PC-9 (cell line): ENCODE measurements at regions not wholly inside any gene's neighbourhood (a gene's known extent, or its start where the extent isn't known, plus 50 kb on each side); places are given as distances from the start of the nearest gene placed in this dataset.

Experiments
- CTCF ChIP-seq: fragments of 200-600 bp; sonication (generic); conservative IDR thresholded peaks from 2 replicates; pipeline ENCODE4 v1.6.1; 2017; ENCODE audit warnings: mixed run types, antibody characterized with exemption, mild to moderate bottlenecking, moderate library complexity
- EZH2 ChIP-seq: fragments of 200-600 bp; sonication (generic); IDR thresholded peaks from 2 replicates; pipeline ENCODE4 v1.8.0; 2017; ENCODE audit warnings: antibody characterized with exemption, low read depth

DNA sequence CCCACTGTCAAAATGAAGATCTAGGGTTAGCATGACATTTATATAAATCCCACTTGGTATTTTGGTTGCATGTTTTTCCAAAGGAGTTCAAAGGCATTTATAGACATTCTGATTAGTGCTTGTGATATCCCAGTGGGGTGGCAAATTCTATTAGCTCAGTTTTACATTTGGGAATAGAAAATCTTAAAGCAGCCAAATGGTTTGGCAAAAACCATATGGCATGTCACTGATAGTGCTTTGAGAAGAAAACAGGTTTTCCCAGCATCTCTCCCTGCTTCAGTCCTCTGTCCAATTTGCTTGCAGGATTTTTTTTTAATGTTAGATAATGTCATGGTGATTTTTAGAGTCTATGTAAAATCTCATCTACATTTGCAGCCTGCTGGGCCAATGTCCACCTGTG, 225.1 kb upstream of the DIO3 start:
- no peak for TF ChIP-seq CTCF
- no peak for TF ChIP-seq EZH2
